ENCODE measurements at regions not wholly inside any gene's neighbourhood (a gene's known extent, or its start where the extent isn't known, plus 50 kb on each side); places are given as distances from the start of the nearest gene placed in this dataset.

DNA sequence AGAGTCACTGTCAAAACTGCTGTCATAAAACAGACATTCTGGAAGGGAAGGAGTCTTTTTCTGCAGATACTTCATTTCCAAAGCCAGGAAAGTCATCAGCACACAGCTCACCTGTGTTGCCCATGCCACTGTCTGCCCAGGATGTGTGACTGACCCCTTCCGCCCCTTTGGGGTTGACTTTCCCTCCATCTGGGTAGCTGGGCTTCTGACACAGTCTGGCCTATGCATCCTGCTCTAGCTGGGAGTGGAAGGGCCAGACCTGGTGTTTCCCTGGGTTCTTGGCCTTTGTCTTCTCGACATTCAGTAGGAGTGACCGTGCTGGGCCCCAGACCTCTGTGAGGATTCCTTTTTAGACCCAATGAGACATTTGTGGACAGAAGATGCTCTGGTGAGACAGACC is 378.9 kb upstream of the NUPR2 start:
- H2BK20ac ChIP-seq (ENCODE audit: low read depth, low read length) = no peak overlapping the region
- H3K79me1 ChIP-seq (ENCODE audit: low read depth in 1 of 2, low read length in 2 of 2) = no peaks in the 10 kb centered on the region
- H4K20me1 ChIP-seq (ENCODE audit: insufficient read depth, low read length) = no peaks in the 10 kb centered on the region
- no peak overlapping the region for H2AFZ ChIP-seq (replicated peaks; ENCODE audit: low read length, poor library complexity)
- no peak overlapping the region for H3K4ac ChIP-seq (ENCODE audit: low read depth, low read length)
- H4K91ac ChIP-seq (ENCODE audit: insufficient read depth, low read depth, low read length) = no peak overlapping the region
- H3K9me1 ChIP-seq (ENCODE audit: insufficient read depth, low read length) = no peaks in the 10 kb centered on the region
- H2AK9ac ChIP-seq (replicated peaks; ENCODE audit: low read depth, low read length, poor library complexity) = no peak overlapping the region
- TF ChIP-seq NFE2L2 (IDR thresholded peaks at IDR 0.05; ENCODE audit: low read depth, low read length) = no peak
- no peak for TF ChIP-seq FOS (IDR thresholded peaks at IDR 0.05; ENCODE audit: low read depth, low read length)
- TF ChIP-seq CEBPB (IDR thresholded peaks at IDR 0.05; ENCODE audit: low read depth, low read length) = no peak
- no peak for TF ChIP-seq RCOR1 (IDR thresholded peaks at IDR 0.05; ENCODE audit: insufficient replicate concordance, low read length)
- TF ChIP-seq SMC3 (IDR thresholded peaks at IDR 0.05; ENCODE audit: low read depth, low read length) = no peak
- no peak for TF ChIP-seq ELK1 (IDR thresholded peaks at IDR 0.05; ENCODE audit: borderline replicate concordance, low read depth, low read length)
- no peak for TF ChIP-seq MAZ (IDR thresholded peaks at IDR 0.05; ENCODE audit: borderline replicate concordance, low read depth, low read length)
- TF ChIP-seq CHD1 (IDR thresholded peaks at IDR 0.05; ENCODE audit: low read depth, low read length) = no peak
- TF ChIP-seq POLR2A (IDR thresholded peaks at IDR 0.05; ENCODE audit: low read depth, low read length) = no peak
- no peak for TF ChIP-seq BHLHE40 (IDR thresholded peaks at IDR 0.05; ENCODE audit: low read depth, low read length)
- H3K4me3 ChIP-seq (ENCODE audit: insufficient read depth, low read depth, low read length) = no peak overlapping the region
- 14% methylated on average over 1 of the region's 3 CpGs; no CpG with 5 or more reads in 1 of the 2 experiments for WGBS, 2 experiments (ENCODE audit: extremely low coverage in 2 of 2, insufficient read length in 1 of 2)
- H3K36me3 ChIP-seq (ENCODE audit: control insufficient read depth, insufficient read depth, low read length) = no peaks in the 10 kb centered on the region
- no peak overlapping the region for H2BK120ac ChIP-seq (ENCODE audit: low read depth, low read length)
- H2BK5ac ChIP-seq (ENCODE audit: low read depth, low read length, poor library complexity, severe bottlenecking) = no peak overlapping the region
- H3K4me2 ChIP-seq (ENCODE audit: low read depth, low read length) = no peak overlapping the region
- CTCF ChIA-PET = no interaction called here
- H3K56ac ChIP-seq (ENCODE audit: extremely low read depth, insufficient read depth, low read length) = no peak overlapping the region
- no peak overlapping the region for H4K5ac ChIP-seq (ENCODE audit: low read depth, low read length)
- no peak overlapping the region for H3K23ac ChIP-seq (ENCODE audit: low read depth, low read length)
- ATAC-seq (ENCODE audit: low read depth) (no peak), DNase-seq (no peak)
- no peak overlapping the region for H3K18ac ChIP-seq (ENCODE audit: low read depth, low read length)
- H3K9ac ChIP-seq (ENCODE audit: low read depth, low read length) = no peak overlapping the region
- BruUV-seq (replicated peaks) = no TSS peak
- no peak overlapping the region for H3K14ac ChIP-seq (replicated peaks; ENCODE audit: low read depth, low read length)
- in situ Hi-C loops (cut with MboI; ENCODE audit: low sequenced_read_pairs) (no loop called here), dilution Hi-C loops (cut with HindIII; ENCODE audit: low sequenced_read_pairs, unreplicated experiment) (no loop called here), intact Hi-C loops (cut with micrococcal nuclease) (no loop called here)
- H2BK15ac ChIP-seq (ENCODE audit: low read depth, low read length) = no peak overlapping the region
- POLR2A ChIA-PET (ENCODE audit: unreplicated experiment) = no interaction called here
- no peaks in the 10 kb centered on the region for H3K27me3 ChIP-seq (ENCODE audit: control insufficient read depth, insufficient read depth, low read length)
- H2AK5ac ChIP-seq (ENCODE audit: low read depth, low read length) = no peak overlapping the region
- H3K27ac ChIP-seq (ENCODE audit: insufficient read depth, low read length) = no peak overlapping the region
- H3K4me1 ChIP-seq (ENCODE audit: control insufficient read depth, insufficient read depth, low read length) = no peaks in the 10 kb centered on the region
- no peak overlapping the region for H4K8ac ChIP-seq (ENCODE audit: low read depth in 2 of 2, low read length in 2 of 2)
- peaks cover 53% of the 10 kb centered on the region for H3K9me3 ChIP-seq (ENCODE audit: control insufficient read depth, insufficient read depth, low read length)
